ENCODE measurements at regions not wholly inside any gene's neighbourhood (a gene's known extent, or its start where the extent isn't known, plus 50 kb on each side); places are given as distances from the start of the nearest gene placed in this dataset.

GRCh38 chr19:30314056-30314804, 58.0 kb upstream of the ZNF536 start:
- Histone ChIP-seq H3K27ac (no peak overlapping the region), H3K4me1 (no peaks in the 10 kb centered on the region), H3K9me3 (no peaks in the 10 kb centered on the region), H3K4me3 (no peak overlapping the region), H3K36me3 (no peaks in the 10 kb centered on the region), H3K27me3 (no peaks in the 10 kb centered on the region)
- DNase-seq, result no peak
- TF ChIP-seq POLR2A (IDR thresholded peaks at IDR 0.05), result no peak
- TF ChIP-seq, protein P1, sequence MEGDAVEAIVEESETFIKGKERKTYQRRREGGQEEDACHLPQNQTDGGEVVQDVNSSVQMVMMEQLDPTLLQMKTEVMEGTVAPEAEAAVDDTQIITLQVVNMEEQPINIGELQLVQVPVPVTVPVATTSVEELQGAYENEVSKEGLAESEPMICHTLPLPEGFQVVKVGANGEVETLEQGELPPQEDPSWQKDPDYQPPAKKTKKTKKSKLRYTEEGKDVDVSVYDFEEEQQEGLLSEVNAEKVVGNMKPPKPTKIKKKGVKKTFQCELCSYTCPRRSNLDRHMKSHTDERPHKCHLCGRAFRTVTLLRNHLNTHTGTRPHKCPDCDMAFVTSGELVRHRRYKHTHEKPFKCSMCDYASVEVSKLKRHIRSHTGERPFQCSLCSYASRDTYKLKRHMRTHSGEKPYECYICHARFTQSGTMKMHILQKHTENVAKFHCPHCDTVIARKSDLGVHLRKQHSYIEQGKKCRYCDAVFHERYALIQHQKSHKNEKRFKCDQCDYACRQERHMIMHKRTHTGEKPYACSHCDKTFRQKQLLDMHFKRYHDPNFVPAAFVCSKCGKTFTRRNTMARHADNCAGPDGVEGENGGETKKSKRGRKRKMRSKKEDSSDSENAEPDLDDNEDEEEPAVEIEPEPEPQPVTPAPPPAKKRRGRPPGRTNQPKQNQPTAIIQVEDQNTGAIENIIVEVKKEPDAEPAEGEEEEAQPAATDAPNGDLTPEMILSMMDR (IDR thresholded peaks at IDR 0.05), result no peak
- intact Hi-C loops (cut with DNase I), result no loop called here
- WGBS, 2 donors, result 55 to 81% methylated on average over 4 to 12 of the region's 14 CpGs

GRCh38 chr19:30314805-30315155, 57.4 kb upstream of the ZNF536 start:
- TF ChIP-seq, protein P1 (IDR thresholded peaks at IDR 0.05), result no peak
- no peak for TF ChIP-seq POLR2A (IDR thresholded peaks at IDR 0.05)

DNA sequence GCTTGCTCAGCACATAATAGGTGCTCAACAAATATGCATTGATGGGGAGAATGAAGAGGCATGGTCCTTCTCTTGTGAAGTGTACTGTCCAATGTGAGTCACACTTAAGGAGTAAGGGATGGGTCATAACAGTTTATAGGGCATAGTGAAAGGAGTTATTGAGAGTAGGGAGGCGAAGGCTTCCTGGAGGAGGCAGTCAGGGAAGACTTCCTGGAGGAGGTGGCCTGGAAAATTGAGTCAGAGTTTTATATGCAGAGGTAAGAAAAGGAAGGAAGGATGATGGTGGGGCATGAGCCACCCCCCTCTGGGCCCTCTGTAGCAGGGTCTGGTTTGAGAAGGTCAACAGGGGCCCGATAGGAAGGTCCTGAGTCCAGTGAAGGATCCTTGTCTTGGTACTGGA, 57.0 kb upstream of the ZNF536 start:
- H3K27me3 ChIP-seq, result no peaks in the 10 kb centered on the region
- H3K36me3 ChIP-seq, result no peaks in the 10 kb centered on the region
- intact Hi-C loops (cut with DNase I), result no loop called here
- TF ChIP-seq POLR2A (IDR thresholded peaks at IDR 0.05), result no peak
- TF ChIP-seq, protein P1 (IDR thresholded peaks at IDR 0.05), result no peak
- no peak overlapping the region for H3K27ac ChIP-seq
- no peaks in the 10 kb centered on the region for H3K9me3 ChIP-seq
- DNase-seq, result no peak
- H3K4me3 ChIP-seq, result no peak overlapping the region
- WGBS, 2 donors, result 71 to 77% methylated on average over 2 of the region's 2 CpGs
- no peaks in the 10 kb centered on the region for H3K4me1 ChIP-seq

More at GRCh38 chr19:30314805-30315155, 57.4 kb upstream of the ZNF536 start:
- Histone ChIP-seq H3K4me1 (no peaks in the 10 kb centered on the region), H3K9me3 (no peaks in the 10 kb centered on the region), H3K27me3 (no peaks in the 10 kb centered on the region), H3K36me3 (no peaks in the 10 kb centered on the region), H3K27ac (no peak overlapping the region), H3K4me3 (no peak overlapping the region)
- WGBS, 2 donors, result 68 to 88% methylated on average over 4 to 5 of the region's 5 CpGs
- no peak for DNase-seq
- intact Hi-C loops (cut with DNase I), result no loop called here

DNA sequence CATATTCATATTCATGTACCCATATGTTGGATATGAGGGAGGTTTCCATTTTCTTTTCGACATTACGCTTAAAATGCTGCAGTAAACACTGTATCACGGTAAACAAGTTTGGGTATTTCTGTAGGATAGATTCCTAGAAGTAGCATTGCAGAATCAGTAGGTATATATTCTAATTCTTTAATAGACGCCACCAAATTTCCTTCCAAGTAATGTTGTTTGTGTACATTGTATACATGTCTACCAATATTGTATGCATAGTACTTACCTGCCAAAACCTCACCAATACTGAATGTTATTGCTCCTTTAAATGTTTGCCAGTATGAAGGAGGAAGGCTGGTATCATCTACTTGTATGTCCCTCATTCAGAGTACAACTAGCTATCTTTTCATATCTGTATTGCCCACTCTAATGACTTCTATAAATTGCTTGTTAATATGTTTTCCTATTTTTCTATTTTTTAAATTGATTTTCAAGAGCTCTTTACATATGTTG, 56.1 kb upstream of the ZNF536 start:
- Histone ChIP-seq H3K27me3 (no peaks in the 10 kb centered on the region), H3K4me3 (no peak overlapping the region), H3K27ac (no peak overlapping the region), H3K9me3 (no peaks in the 10 kb centered on the region), H3K4me1 (no peaks in the 10 kb centered on the region), H3K36me3 (no peaks in the 10 kb centered on the region)
- 89 to 94% methylated on average over 4 of the region's 4 CpGs for WGBS, 2 donors
- intact Hi-C loops (cut with DNase I), result no loop called here
- DNase-seq, result no peak
- TF ChIP-seq, protein P1 (IDR thresholded peaks at IDR 0.05), result no peak
- TF ChIP-seq POLR2A (IDR thresholded peaks at IDR 0.05), result no peak

DNA sequence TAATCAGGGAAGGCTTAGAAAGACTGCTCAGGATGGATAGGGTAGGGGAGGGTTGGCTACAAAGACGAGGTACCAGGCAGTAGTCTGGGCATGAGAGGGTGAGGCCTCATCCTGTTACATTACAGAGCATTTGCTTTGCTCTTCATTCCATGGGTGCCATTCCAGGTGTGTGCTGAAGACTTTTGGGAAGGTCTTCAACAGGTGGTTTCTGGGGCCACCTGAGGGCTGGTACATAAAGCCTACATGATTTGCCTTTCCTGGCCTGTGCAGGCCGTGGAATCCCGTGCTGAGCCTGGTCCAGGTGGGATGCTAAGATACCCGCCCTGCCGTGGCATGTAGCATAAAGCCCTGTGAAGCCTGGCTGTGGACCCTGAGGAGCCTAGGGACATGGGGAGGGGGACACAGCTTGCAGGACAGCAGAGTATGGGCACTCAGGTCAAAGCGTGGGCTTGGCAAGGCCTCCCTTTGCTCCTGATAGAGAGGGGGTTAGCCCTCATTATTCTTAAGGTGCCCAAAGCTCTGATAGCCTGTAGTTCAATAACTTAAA, 55.6 kb upstream of the ZNF536 start:
- TF ChIP-seq POLR2A (IDR thresholded peaks at IDR 0.05), result no peak
- TF ChIP-seq, protein P1 (IDR thresholded peaks at IDR 0.05), result no peak
- no peaks in the 10 kb centered on the region for H3K4me1 ChIP-seq
- H3K27me3 ChIP-seq, result no peaks in the 10 kb centered on the region
- no peaks in the 10 kb centered on the region for H3K36me3 ChIP-seq
- H3K27ac ChIP-seq, result no peak overlapping the region
- WGBS, 2 donors, result 59 to 71% methylated on average over 2 to 4 of the region's 6 CpGs
- intact Hi-C loops (cut with DNase I), result no loop called here
- no peak overlapping the region for H3K4me3 ChIP-seq
- DNase-seq, result no peak
- no peaks in the 10 kb centered on the region for H3K9me3 ChIP-seq

All from esophagus squamous epithelium (tissue), 5 donors.